H1 (cell line): ENCODE measurements at regions not wholly inside any gene's neighbourhood (a gene's known extent, or its start where the extent isn't known, plus 50 kb on each side); places are given as distances from the start of the nearest gene placed in this dataset.

ENCODE experiments used
- CTCF ChIA-PET: fragments of 300-600 bp; sonication (Branson Sonifier 250); formaldehyde crosslinking; loops from one replicate; lab custom pipeline; 2021; ENCODE audit not compliant: partially characterized antibody; lab: Charles Lee
- POLR2A ChIA-PET: fragments of 300-600 bp; sonication (Branson Sonifier 250); formaldehyde crosslinking; loops from one replicate; lab custom pipeline; 2021; ENCODE audit warnings: inconsistent platforms; ENCODE audit not compliant: partially characterized antibody; lab: Charles Lee
- DNase-seq, 2 experiments: peaks; one replicate each; pipeline versions ENCODE4 v3.0.0 to v3.0.0-alpha.2; 2010 to 2022; ENCODE audit warnings: low spot score in 2 of 2, low read depth in 1 of 2, mixed read lengths in 1 of 2
- FAIRE-seq: peaks from 2 replicates; lab custom pipeline; 2011; peaks lifted over from hg19 to GRCh38; lab: Jason Lieb, UNC
- H2AFZ ChIP-seq: 2 replicates; pipeline ENCODE4 v1.8.1; 2012; ENCODE audit warnings: low read length, inconsistent platforms
- H2AK5ac ChIP-seq: 2 replicates; pipeline ENCODE4 v1.6.1; 2013; ENCODE audit warnings: low read depth, low read length
- H2BK120ac ChIP-seq: replicated peaks from 2 replicates; pipeline ENCODE3; 2013; ENCODE audit warnings: low read depth, low read length, inconsistent platforms
- H2BK12ac ChIP-seq: 2 replicates; pipeline ENCODE4 v1.6.1; 2013; ENCODE audit warnings: low read depth, low read length
- H2BK15ac ChIP-seq: 2 replicates; pipeline ENCODE4 v1.6.1; 2013; ENCODE audit warnings: low read length
- H2BK20ac ChIP-seq: 2 replicates; pipeline ENCODE4 v1.6.1; 2013; ENCODE audit warnings: low read length
- H2BK5ac ChIP-seq: 2 replicates; pipeline ENCODE4 v1.6.1; 2013; ENCODE audit warnings: low read depth, low read length
- H3K14ac ChIP-seq: 2 replicates; pipeline ENCODE4 v1.6.1; 2013; ENCODE audit warnings: inconsistent platforms; ENCODE audit not compliant: insufficient read length
- H3K18ac ChIP-seq: 2 replicates; pipeline ENCODE4 v1.6.1; 2013; ENCODE audit warnings: low read length; ENCODE audit errors: extremely low read depth
- H3K23ac ChIP-seq: 2 replicates; pipeline ENCODE4 v1.6.1; 2013; ENCODE audit warnings: inconsistent platforms; ENCODE audit not compliant: insufficient read length
- H3K23me2 ChIP-seq: 2 replicates; pipeline ENCODE4 v1.6.1; 2013; ENCODE audit warnings: low read depth, low read length
- H3K27ac ChIP-seq: 2 replicates; pipeline ENCODE4 v1.6.1; 2011; ENCODE audit warnings: low read depth, low read length, inconsistent platforms
- H3K27me3 ChIP-seq, 4 experiments: replicated peaks in 1 of 4; 1 replicate in 1 of 4; 2 replicates in 3 of 4; pipeline versions ENCODE4 v1.6.1 to v1.8.1; 2011 to 2013; ENCODE audit warnings: low read length in 3 of 4, mild to moderate bottlenecking in 3 of 4, inconsistent platforms in 2 of 4, mixed read lengths in 2 of 4, moderate library complexity in 1 of 4; ENCODE audit not compliant: control insufficient read depth in 3 of 4, insufficient read depth in 3 of 4; ENCODE audit errors: extremely low read depth in 1 of 4
- H3K36me3 ChIP-seq, 4 experiments: 2 replicates each; pipeline versions ENCODE4 v1.6.1 to v1.8.1; 2011 to 2013; ENCODE audit warnings: mild to moderate bottlenecking in 4 of 4, low read length in 3 of 4, moderate library complexity in 2 of 4, control low read depth in 1 of 4, inconsistent platforms in 1 of 4; ENCODE audit not compliant: insufficient read depth in 4 of 4, control insufficient read depth in 2 of 4
- H3K4ac ChIP-seq: replicated peaks from 2 replicates; pipeline ENCODE3; 2013; ENCODE audit warnings: low read length, low read depth, mixed read lengths, inconsistent platforms; ENCODE audit not compliant: insufficient read length
- H3K4me1 ChIP-seq, 4 experiments: replicated peaks in 1 of 4; 1 replicate in 1 of 4; 2 replicates in 3 of 4; pipeline versions ENCODE4 v1.6.1 to v1.8.1; 2011 to 2013; ENCODE audit warnings: low read length in 3 of 4, inconsistent platforms in 2 of 4, mixed read lengths in 1 of 4; ENCODE audit not compliant: insufficient read depth in 4 of 4, control insufficient read depth in 3 of 4
- H3K4me2 ChIP-seq, 2 experiments: 2 replicates each; pipeline versions ENCODE4 v1.6.1 to v1.8.1; 2011 to 2013; ENCODE audit warnings: low read depth in 2 of 2, low read length in 2 of 2, control low read depth in 1 of 2, inconsistent platforms in 1 of 2, mild to moderate bottlenecking in 1 of 2; ENCODE audit not compliant: insufficient read depth in 1 of 2
- H3K4me3 ChIP-seq, 4 experiments: fragments of 200-600, 300-600 bp in 1 of 4; sonication (generic), shearing (Covaris generic), sonication (Bioruptor Twin) in 1 of 4; 2 replicates each; pipeline versions ENCODE4 v1.5.1 to v1.8.1; 2011 to 2016; ENCODE audit warnings: low read length in 4 of 4, low read depth in 3 of 4, control low read depth in 2 of 4, inconsistent platforms in 2 of 4, mild to moderate bottlenecking in 2 of 4, mixed read lengths in 1 of 4, moderate library complexity in 1 of 4; ENCODE audit not compliant: insufficient read depth in 2 of 4; ENCODE audit errors: extremely low read depth in 1 of 4
- H3K56ac ChIP-seq: replicated peaks from 2 replicates; pipeline ENCODE3; 2013; ENCODE audit warnings: low read depth, mild to moderate bottlenecking, mixed read lengths, low read length, inconsistent platforms; ENCODE audit not compliant: insufficient read length
- H3K79me1 ChIP-seq: 2 replicates; pipeline ENCODE4 v1.6.1; 2013; ENCODE audit warnings: low read depth, low read length, control low read depth
- H3K79me2 ChIP-seq, 2 experiments: 2 replicates each; pipeline versions ENCODE4 v1.6.1 to v1.8.1; 2012 to 2013; ENCODE audit warnings: low read length in 2 of 2, mild to moderate bottlenecking in 2 of 2, inconsistent platforms in 1 of 2; ENCODE audit not compliant: insufficient read depth in 2 of 2, control insufficient read depth in 1 of 2
- H3K9ac ChIP-seq, 4 experiments: replicated peaks in 1 of 4; 1 replicate in 1 of 4; 2 replicates in 3 of 4; pipeline versions ENCODE4 v1.6.1 to v1.8.1; 2011 to 2013; ENCODE audit warnings: low read depth in 3 of 4, low read length in 3 of 4, control low read depth in 2 of 4, mild to moderate bottlenecking in 2 of 4, moderate library complexity in 2 of 4, inconsistent platforms in 1 of 4; ENCODE audit errors: extremely low read depth in 1 of 4
- H3K9me3 ChIP-seq, 2 experiments: 2 replicates each; pipeline versions ENCODE4 v1.6.1 to v1.8.1; 2012 to 2013; ENCODE audit warnings: mild to moderate bottlenecking in 2 of 2, moderate library complexity in 2 of 2, control low read depth in 1 of 2, inconsistent platforms in 1 of 2, low read depth in 1 of 2, low read length in 1 of 2, mixed read lengths in 1 of 2; ENCODE audit not compliant: insufficient read depth in 2 of 2
- H4K20me1 ChIP-seq, 2 experiments: replicated peaks in 1 of 2; 2 replicates each; pipeline versions ENCODE3 to v1.8.1; 2011 to 2013; ENCODE audit warnings: inconsistent platforms in 2 of 2, low read length in 2 of 2, mild to moderate bottlenecking in 1 of 2; ENCODE audit not compliant: insufficient read depth in 2 of 2, control insufficient read depth in 1 of 2
- H4K5ac ChIP-seq: 2 replicates; pipeline ENCODE4 v1.6.1; 2013; ENCODE audit warnings: low read length, low read depth, mixed read lengths, inconsistent platforms; ENCODE audit not compliant: insufficient read length
- H4K8ac ChIP-seq: 2 replicates; pipeline ENCODE4 v1.8.0; 2013; ENCODE audit warnings: mild to moderate bottlenecking, moderate library complexity, low read length, inconsistent platforms; ENCODE audit not compliant: insufficient read depth; ENCODE audit errors: extremely low read depth
- H4K91ac ChIP-seq: replicated peaks from 2 replicates; pipeline ENCODE3; 2013; ENCODE audit warnings: low read length, mixed read lengths, inconsistent platforms; ENCODE audit not compliant: insufficient read length
- CTBP2 ChIP-seq: IDR thresholded peaks from 2 replicates; pipeline ENCODE4 v1.7.0; 2011; ENCODE audit warnings: borderline replicate concordance, mild to moderate bottlenecking, moderate library complexity, mixed read lengths, low read length; ENCODE audit not compliant: insufficient read depth, insufficient read length
- JUN ChIP-seq: IDR thresholded peaks from 2 replicates; pipeline ENCODE4 v1.6.1; 2011; ENCODE audit warnings: low read depth, mild to moderate bottlenecking, improper control_type of control experiment, low read length
- RAD21 ChIP-seq, 2 experiments: IDR thresholded peaks in 1 of 2; conservative IDR thresholded peaks in 1 of 2; 2 replicates each; pipeline ENCODE4 v1.6.1; 2011; ENCODE audit warnings: low read depth in 2 of 2, low read length in 2 of 2, improper control_type of control experiment in 1 of 2, inconsistent platforms in 1 of 2, mild to moderate bottlenecking in 1 of 2, moderate library complexity in 1 of 2
- TEAD4 ChIP-seq: IDR thresholded peaks from 2 replicates; pipeline ENCODE4 v1.6.1; 2012; ENCODE audit warnings: low read depth, low read length, inconsistent platforms, mixed read lengths
- WGBS, 2 experiments: shearing (Covaris generic) in 1 of 2; methylation state at CpG; one replicate each; pipeline versions ENCODE4 v1.1.6 to v1.1.7; 2013 to 2015; ENCODE audit warnings: low lambda C conversion rate in 2 of 2, mixed read lengths in 2 of 2, inconsistent platforms in 1 of 2, low coverage in 1 of 2, missing lambda C conversion rate in 1 of 2; ENCODE audit not compliant: insufficient replicate concordance in 2 of 2, insufficient coverage in 1 of 2, insufficient read length in 1 of 2; ENCODE audit errors: extremely low coverage in 1 of 2, missing lambda C conversion rate in 1 of 2; 5-methylcytosine and 5-hydroxymethylcytosine counted together

GRCh38 chr11:15307619-15308024 lies 192.9 kb downstream of the INSC start:
- H4K8ac ChIP-seq, result no peak overlapping the region
- no peak overlapping the region for H3K4me3 ChIP-seq
- ChIA-PET CTCF (no interaction called here), POLR2A (no interaction called here)
- H3K18ac ChIP-seq, result 0 out of 2 replicates have a peak overlapping the region, but pooled peaks have one; percentile 28
- no peak for TF ChIP-seq JUN
- TF ChIP-seq RAD21 (IDR thresholded peaks at IDR 0.05 in 1 of 2, conservative IDR thresholded peaks at IDR 0.05 in 1 of 2; ENCODE audit: low read depth in 2 of 2, low read length in 2 of 2), result no peak; a peak in 1 of 4 replicates
- 0 out of 2 replicates have a peak, but pooled peaks have one; percentile 15 for TF ChIP-seq TEAD4
- peak; percentile 68 for TF ChIP-seq CTBP2
- peaks cover 0 to 8% (median 1%) of the 10 kb centered on the region in 4 experiments; a peak in 4 of 7 replicates for H3K4me1 ChIP-seq
- H3K36me3 ChIP-seq, result no peaks in the 10 kb centered on the region
- H2BK15ac ChIP-seq, result no peak overlapping the region; the same call in 1 of the 2 replicates
- 17% methylated on average over 3 of the region's 4 CpGs; no CpG with 5 or more reads in 1 of the 2 experiments for WGBS, 2 experiments
- H2BK20ac ChIP-seq, result no peak overlapping the region
- no peak overlapping the region for H4K91ac ChIP-seq
- peaks cover 1% of the 10 kb centered on the region; the same call in 1 of the 2 replicates for H3K23me2 ChIP-seq
- no peaks in the 10 kb centered on the region for H4K20me1 ChIP-seq
- no peak overlapping the region for H2AK5ac ChIP-seq
- H2AFZ ChIP-seq, result no peak overlapping the region
- H3K27ac ChIP-seq, result no peak overlapping the region
- no peak overlapping the region for H4K5ac ChIP-seq
- H2BK5ac ChIP-seq, result no peak overlapping the region
- no peaks in the 10 kb centered on the region for H3K9me3 ChIP-seq
- no peak overlapping the region for H3K56ac ChIP-seq
- H3K14ac ChIP-seq, result no peak overlapping the region
- H3K79me2 ChIP-seq, result no peaks in the 10 kb centered on the region
- no peak overlapping the region for H3K9ac ChIP-seq
- no peak overlapping the region for H3K23ac ChIP-seq
- no peaks in the 10 kb centered on the region for H3K27me3 ChIP-seq
- H2BK120ac ChIP-seq, result no peak overlapping the region
- DNase-seq, result peak; percentile 39 to 48
- H2BK12ac ChIP-seq, result no peak overlapping the region
- no peak overlapping the region for H3K4ac ChIP-seq
- FAIRE-seq, result peak; percentile 50
- no peaks in the 10 kb centered on the region for H3K79me1 ChIP-seq
- H3K4me2 ChIP-seq, result peak overlapping the region in 1 of 2 experiments; percentile 16; a peak in 2 of 4 replicates
